ENCODE measurements at regions not wholly inside any gene's neighbourhood (a gene's known extent, or its start where the extent isn't known, plus 50 kb on each side); places are given as distances from the start of the nearest gene placed in this dataset.

DNA sequence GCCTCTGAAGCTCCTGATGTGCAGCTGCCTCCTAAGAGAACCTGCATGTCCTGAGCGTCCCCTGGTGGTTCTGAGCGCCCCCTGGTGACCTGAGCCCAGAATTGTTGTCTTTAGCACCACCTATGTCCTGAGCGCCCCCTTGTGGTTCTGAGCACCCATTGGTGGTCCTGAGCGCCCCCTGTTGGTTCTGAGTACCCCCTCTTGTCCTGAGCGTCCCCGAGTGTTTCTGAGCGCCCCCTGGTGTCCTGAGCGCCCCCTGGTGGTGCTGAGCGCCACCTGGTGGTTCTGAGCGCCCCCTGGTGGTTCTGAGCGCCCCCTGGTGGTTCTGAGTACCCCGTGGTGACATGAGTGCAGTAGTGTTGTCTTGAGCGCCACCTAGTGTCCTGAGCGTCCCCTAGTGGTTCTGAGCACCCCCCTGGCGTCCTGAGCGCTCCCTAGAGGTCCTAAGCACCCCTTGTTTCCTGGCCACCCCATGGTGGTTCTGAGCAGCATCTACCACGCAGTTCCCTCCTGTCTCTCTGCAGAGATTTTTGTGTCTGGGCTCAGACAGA, 782.5 kb downstream of the TMEM121 start:
- no peak for DNase-seq (ENCODE audit: low read depth)
- no peak overlapping the region for H3K9ac ChIP-seq (ENCODE audit: low read length)
- no peak overlapping the region for H3K27ac ChIP-seq (ENCODE audit: low read depth, low read length)
- TF ChIP-seq EZH2 (IDR thresholded peaks at IDR 0.05; ENCODE audit: insufficient read depth, low read length) = no peak
- TF ChIP-seq, protein P1, sequence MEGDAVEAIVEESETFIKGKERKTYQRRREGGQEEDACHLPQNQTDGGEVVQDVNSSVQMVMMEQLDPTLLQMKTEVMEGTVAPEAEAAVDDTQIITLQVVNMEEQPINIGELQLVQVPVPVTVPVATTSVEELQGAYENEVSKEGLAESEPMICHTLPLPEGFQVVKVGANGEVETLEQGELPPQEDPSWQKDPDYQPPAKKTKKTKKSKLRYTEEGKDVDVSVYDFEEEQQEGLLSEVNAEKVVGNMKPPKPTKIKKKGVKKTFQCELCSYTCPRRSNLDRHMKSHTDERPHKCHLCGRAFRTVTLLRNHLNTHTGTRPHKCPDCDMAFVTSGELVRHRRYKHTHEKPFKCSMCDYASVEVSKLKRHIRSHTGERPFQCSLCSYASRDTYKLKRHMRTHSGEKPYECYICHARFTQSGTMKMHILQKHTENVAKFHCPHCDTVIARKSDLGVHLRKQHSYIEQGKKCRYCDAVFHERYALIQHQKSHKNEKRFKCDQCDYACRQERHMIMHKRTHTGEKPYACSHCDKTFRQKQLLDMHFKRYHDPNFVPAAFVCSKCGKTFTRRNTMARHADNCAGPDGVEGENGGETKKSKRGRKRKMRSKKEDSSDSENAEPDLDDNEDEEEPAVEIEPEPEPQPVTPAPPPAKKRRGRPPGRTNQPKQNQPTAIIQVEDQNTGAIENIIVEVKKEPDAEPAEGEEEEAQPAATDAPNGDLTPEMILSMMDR (IDR thresholded peaks at IDR 0.05; ENCODE audit: insufficient read depth, low read depth, low read length) = peak; percentile 21
- H3K27me3 ChIP-seq (ENCODE audit: insufficient read depth, low read length) = no peaks in the 10 kb centered on the region
- H3K4me3 ChIP-seq (ENCODE audit: insufficient read depth, low read depth, low read length) = no peak overlapping the region
- no peak overlapping the region for H3K4me3 Mint-ChIP-seq (ENCODE audit: unreplicated experiment)
- H3K9me3 Mint-ChIP-seq (ENCODE audit: unreplicated experiment) = peaks cover 8% of the 10 kb centered on the region
- no peaks in the 10 kb centered on the region for H3K36me3 ChIP-seq (ENCODE audit: insufficient read depth, low read length)
- no peaks in the 10 kb centered on the region for H4K20me1 ChIP-seq (ENCODE audit: insufficient read depth, low read length)
- no peaks in the 10 kb centered on the region for H3K4me1 Mint-ChIP-seq (ENCODE audit: low read depth, unreplicated experiment)
- no peak overlapping the region for H3K27ac Mint-ChIP-seq (ENCODE audit: unreplicated experiment)
- FAIRE-seq = no peak
- no peak overlapping the region for H2AFZ ChIP-seq (ENCODE audit: low read depth, low read length)
- no peaks in the 10 kb centered on the region for H3K79me2 ChIP-seq (ENCODE audit: insufficient read depth, low read length)
- no peaks in the 10 kb centered on the region for H3K36me3 Mint-ChIP-seq (ENCODE audit: low read depth, unreplicated experiment)
- H3K27me3 Mint-ChIP-seq (ENCODE audit: low read depth, unreplicated experiment) = no peaks in the 10 kb centered on the region
- no peaks in the 10 kb centered on the region for H3K4me1 ChIP-seq (ENCODE audit: insufficient read depth, low read length)
- H3K4me2 ChIP-seq (ENCODE audit: low read length) = no peak overlapping the region
- H3K9me3 ChIP-seq (ENCODE audit: insufficient read depth, low read depth, low read length) = peaks cover 2% of the 10 kb centered on the region

DNA sequence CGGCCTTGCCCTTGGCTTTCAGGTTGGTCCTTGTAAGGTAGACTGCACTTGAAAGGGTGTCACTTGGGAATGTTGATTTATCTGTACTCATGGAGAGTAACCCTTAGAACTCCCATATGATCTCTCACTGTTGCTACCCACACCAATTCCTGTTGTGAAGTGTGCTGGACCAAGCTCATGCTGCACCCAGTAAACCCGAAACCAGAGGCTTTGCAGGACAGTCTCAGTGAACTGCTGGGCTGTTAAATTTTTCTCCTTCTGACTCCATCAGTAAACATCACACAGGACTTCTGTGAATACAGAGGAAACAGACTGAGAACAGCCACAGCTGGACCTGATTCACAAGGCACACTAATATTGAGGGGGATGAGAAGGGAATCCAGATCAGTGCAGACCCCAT, 783.0 kb downstream of the TMEM121 start:
- FAIRE-seq = no peak
- H3K4me3 ChIP-seq (ENCODE audit: insufficient read depth, low read depth, low read length) = no peak overlapping the region
- no peaks in the 10 kb centered on the region for H3K27me3 Mint-ChIP-seq (ENCODE audit: low read depth, unreplicated experiment)
- no peak for TF ChIP-seq EZH2 (IDR thresholded peaks at IDR 0.05; ENCODE audit: insufficient read depth, low read length)
- TF ChIP-seq, protein P1 (IDR thresholded peaks at IDR 0.05; ENCODE audit: insufficient read depth, low read depth, low read length) = no peak
- no peak overlapping the region for H2AFZ ChIP-seq (ENCODE audit: low read depth, low read length)
- H3K4me2 ChIP-seq (ENCODE audit: low read length) = no peak overlapping the region
- H3K4me3 Mint-ChIP-seq (ENCODE audit: unreplicated experiment) = no peak overlapping the region
- DNase-seq (ENCODE audit: low read depth) = no peak
- no peaks in the 10 kb centered on the region for H3K27me3 ChIP-seq (ENCODE audit: insufficient read depth, low read length)
- H3K9me3 Mint-ChIP-seq (ENCODE audit: unreplicated experiment) = peaks cover 8% of the 10 kb centered on the region
- H3K27ac Mint-ChIP-seq (ENCODE audit: unreplicated experiment) = no peak overlapping the region
- H3K4me1 ChIP-seq (ENCODE audit: insufficient read depth, low read length) = no peaks in the 10 kb centered on the region
- H3K36me3 ChIP-seq (ENCODE audit: insufficient read depth, low read length) = no peaks in the 10 kb centered on the region
- H3K36me3 Mint-ChIP-seq (ENCODE audit: low read depth, unreplicated experiment) = no peaks in the 10 kb centered on the region
- H3K9me3 ChIP-seq (ENCODE audit: insufficient read depth, low read depth, low read length) = peaks cover 5% of the 10 kb centered on the region
- H4K20me1 ChIP-seq (ENCODE audit: insufficient read depth, low read length) = no peaks in the 10 kb centered on the region
- H3K9ac ChIP-seq (ENCODE audit: low read length) = no peak overlapping the region
- H3K27ac ChIP-seq (ENCODE audit: low read depth, low read length) = no peak overlapping the region
- no peaks in the 10 kb centered on the region for H3K79me2 ChIP-seq (ENCODE audit: insufficient read depth, low read length)
- H3K4me1 Mint-ChIP-seq (ENCODE audit: low read depth, unreplicated experiment) = no peaks in the 10 kb centered on the region

DNA sequence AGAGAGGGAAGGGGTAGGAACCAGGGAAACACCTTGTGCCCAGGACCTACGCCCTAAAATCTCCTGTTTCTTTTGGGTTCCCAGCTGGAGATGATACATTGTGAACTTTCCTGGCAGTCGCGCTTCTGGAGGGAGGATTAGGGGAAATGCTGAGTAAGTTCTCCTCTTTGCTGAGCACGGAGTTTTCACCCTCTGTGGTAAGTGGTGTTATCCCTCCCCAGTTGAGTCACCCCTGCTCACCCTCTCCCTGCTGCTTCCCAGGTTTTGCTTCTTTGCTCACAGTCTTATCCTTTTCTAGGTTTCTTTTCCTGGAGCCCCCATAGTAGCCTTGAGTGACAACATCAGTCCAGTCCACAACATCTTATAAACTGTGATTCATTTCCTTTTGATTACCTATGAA, 789.1 kb downstream of the TMEM121 start:
- Histone ChIP-seq H3K4me2 (ENCODE audit: low read length) (no peak overlapping the region), H3K4me3 (ENCODE audit: insufficient read depth, low read depth, low read length) (no peak overlapping the region), H3K36me3 (ENCODE audit: insufficient read depth, low read length) (no peaks in the 10 kb centered on the region), H3K9ac (ENCODE audit: low read length) (no peak overlapping the region), H3K4me1 (ENCODE audit: insufficient read depth, low read length) (no peaks in the 10 kb centered on the region), H3K27ac (ENCODE audit: low read depth, low read length) (no peak overlapping the region), H3K27me3 (ENCODE audit: insufficient read depth, low read length) (no peaks in the 10 kb centered on the region), H3K79me2 (ENCODE audit: insufficient read depth, low read length) (no peaks in the 10 kb centered on the region), H2AFZ (ENCODE audit: low read depth, low read length) (no peak overlapping the region), H4K20me1 (ENCODE audit: insufficient read depth, low read length) (no peaks in the 10 kb centered on the region), H3K9me3 (ENCODE audit: insufficient read depth, low read depth, low read length) (peaks cover 13% of the 10 kb centered on the region)
- FAIRE-seq (no peak), DNase-seq (ENCODE audit: low read depth) (no peak)
- Mint-ChIP-seq H3K27me3 (ENCODE audit: low read depth, unreplicated experiment) (no peaks in the 10 kb centered on the region), H3K9me3 (ENCODE audit: unreplicated experiment) (peaks cover 6% of the 10 kb centered on the region), H3K4me1 (ENCODE audit: low read depth, unreplicated experiment) (no peaks in the 10 kb centered on the region), H3K4me3 (ENCODE audit: unreplicated experiment) (no peak overlapping the region), H3K36me3 (ENCODE audit: low read depth, unreplicated experiment) (no peaks in the 10 kb centered on the region), H3K27ac (ENCODE audit: unreplicated experiment) (no peak overlapping the region)
- TF ChIP-seq, protein P1 (IDR thresholded peaks at IDR 0.05; ENCODE audit: insufficient read depth, low read depth, low read length) = no peak
- TF ChIP-seq EZH2 (IDR thresholded peaks at IDR 0.05; ENCODE audit: insufficient read depth, low read length) = no peak
